ENCODE measurements at regions not wholly inside any gene's neighbourhood (a gene's known extent, or its start where the extent isn't known, plus 50 kb on each side); places are given as distances from the start of the nearest gene placed in this dataset.

GRCh38 chr21:34006611-34007168, 66.7 kb upstream of the MRPS6 start:
- H2AFZ ChIP-seq (ENCODE audit: low read length), result no peak overlapping the region
- H3K4me3 ChIP-seq (ENCODE audit: low read length, poor library complexity, severe bottlenecking), result no peak overlapping the region
- no peak overlapping the region for H3K9ac ChIP-seq (ENCODE audit: low read depth, low read length, poor library complexity, severe bottlenecking)
- H3K4me2 ChIP-seq (ENCODE audit: low read depth, low read length, poor library complexity, severe bottlenecking), result no peak overlapping the region
- TF ChIP-seq CTCF (conservative IDR thresholded peaks at IDR 0.05; ENCODE audit: low read length) (no peak), EZH2phosphoT487 (IDR thresholded peaks at IDR 0.05; ENCODE audit: borderline replicate concordance) (no peak)
- no peaks in the 10 kb centered on the region for H4K20me1 ChIP-seq (ENCODE audit: insufficient read depth, low read length, poor library complexity, severe bottlenecking)
- H3K36me3 ChIP-seq (ENCODE audit: insufficient read depth, low read length), result no peaks in the 10 kb centered on the region
- no peaks in the 10 kb centered on the region for H3K79me2 ChIP-seq (ENCODE audit: insufficient read depth, low read length)
- H3K9me3 ChIP-seq (ENCODE audit: insufficient read depth, low read depth, low read length), result no peaks in the 10 kb centered on the region
- H3K27me3 ChIP-seq (ENCODE audit: insufficient read depth, low read length, poor library complexity, severe bottlenecking), result no peaks in the 10 kb centered on the region
- H3F3A ChIP-seq (ENCODE audit: low read depth), result no peaks in the 10 kb centered on the region
- H3K9me2 ChIP-seq (replicated peaks; ENCODE audit: low read depth, low read length), result no peaks in the 10 kb centered on the region
- no peaks in the 10 kb centered on the region for H3K4me1 ChIP-seq (ENCODE audit: insufficient read depth, low read length, poor library complexity, severe bottlenecking)

GRCh38 chr21:34004974-34005373, 68.4 kb upstream of the MRPS6 start:
- Histone ChIP-seq H3K4me3 (ENCODE audit: low read length, poor library complexity, severe bottlenecking) (no peak overlapping the region), H3K36me3 (ENCODE audit: insufficient read depth, low read length) (no peaks in the 10 kb centered on the region), H3K4me1 (ENCODE audit: insufficient read depth, low read length, poor library complexity, severe bottlenecking) (no peaks in the 10 kb centered on the region), H3K9me3 (ENCODE audit: insufficient read depth, low read depth, low read length) (no peaks in the 10 kb centered on the region), H4K20me1 (ENCODE audit: insufficient read depth, low read length, poor library complexity, severe bottlenecking) (no peaks in the 10 kb centered on the region), H3K79me2 (ENCODE audit: insufficient read depth, low read length) (no peaks in the 10 kb centered on the region), H2AFZ (ENCODE audit: low read length) (no peak overlapping the region), H3K4me2 (ENCODE audit: low read depth, low read length, poor library complexity, severe bottlenecking) (no peak overlapping the region), H3F3A (ENCODE audit: low read depth) (no peaks in the 10 kb centered on the region), H3K9ac (ENCODE audit: low read depth, low read length, poor library complexity, severe bottlenecking) (no peak overlapping the region), H3K9me2 (replicated peaks; ENCODE audit: low read depth, low read length) (no peaks in the 10 kb centered on the region), H3K27me3 (ENCODE audit: insufficient read depth, low read length, poor library complexity, severe bottlenecking) (no peaks in the 10 kb centered on the region)
- TF ChIP-seq CTCF (conservative IDR thresholded peaks at IDR 0.05; ENCODE audit: low read length) (no peak), EZH2phosphoT487 (IDR thresholded peaks at IDR 0.05; ENCODE audit: borderline replicate concordance) (no peak)

GRCh38 chr21:34004013-34004938, 69.1 kb upstream of the MRPS6 start:
- Histone ChIP-seq H3K9me3 (ENCODE audit: insufficient read depth, low read depth, low read length) (no peaks in the 10 kb centered on the region), H2AFZ (ENCODE audit: low read length) (no peak overlapping the region), H3K4me3 (ENCODE audit: low read length, poor library complexity, severe bottlenecking) (no peak overlapping the region)

More at GRCh38 chr21:34004013-34004938, 69.1 kb upstream of the MRPS6 start:
- Histone ChIP-seq H3K36me3 (ENCODE audit: insufficient read depth, low read length) (no peaks in the 10 kb centered on the region), H3K79me2 (ENCODE audit: insufficient read depth, low read length) (no peaks in the 10 kb centered on the region), H3F3A (ENCODE audit: low read depth) (no peaks in the 10 kb centered on the region), H3K9ac (ENCODE audit: low read depth, low read length, poor library complexity, severe bottlenecking) (no peak overlapping the region), H3K9me2 (replicated peaks; ENCODE audit: low read depth, low read length) (no peaks in the 10 kb centered on the region), H3K4me2 (ENCODE audit: low read depth, low read length, poor library complexity, severe bottlenecking) (no peak overlapping the region), H3K4me1 (ENCODE audit: insufficient read depth, low read length, poor library complexity, severe bottlenecking) (no peaks in the 10 kb centered on the region), H4K20me1 (ENCODE audit: insufficient read depth, low read length, poor library complexity, severe bottlenecking) (no peaks in the 10 kb centered on the region), H3K27me3 (ENCODE audit: insufficient read depth, low read length, poor library complexity, severe bottlenecking) (no peaks in the 10 kb centered on the region)
- no peak for TF ChIP-seq CTCF (conservative IDR thresholded peaks at IDR 0.05; ENCODE audit: low read length)
- TF ChIP-seq EZH2phosphoT487 (IDR thresholded peaks at IDR 0.05; ENCODE audit: borderline replicate concordance), result no peak

Data from Loucy (cell line).